HEK293 (cell line): ENCODE measurements at regions not wholly inside any gene's neighbourhood (a gene's known extent, or its start where the extent isn't known, plus 50 kb on each side); places are given as distances from the start of the nearest gene placed in this dataset.

Source experiments
- BCL6B ChIP-seq: fragments of 450-650 bp; formaldehyde crosslinking; IDR thresholded peaks from 2 replicates; pipeline ENCODE4 v1.5.1; 2017; ENCODE audit warnings: missing biosample characterization, missing genetic modification characterization
- CTCF ChIP-seq: fragments of 450-650 bp; formaldehyde crosslinking; IDR thresholded peaks from 2 replicates; pipeline ENCODE4 v1.5.1; 2016; ENCODE audit warnings: missing biosample characterization, missing genetic modification characterization
- ELK4 ChIP-seq: IDR thresholded peaks from 2 replicates; pipeline ENCODE4 v1.6.1; 2011; ENCODE audit warnings: mild to moderate bottlenecking, low read depth, low read length, borderline replicate concordance
- KLF9 ChIP-seq: fragments of 450-650 bp; formaldehyde crosslinking; IDR thresholded peaks from 2 replicates; pipeline ENCODE4 v1.5.1; 2016; ENCODE audit warnings: missing biosample characterization, missing genetic modification characterization, low read depth
- REST ChIP-seq: fragments of 450-650 bp; formaldehyde crosslinking; IDR thresholded peaks from 2 replicates; pipeline ENCODE4 v1.5.1; 2016; ENCODE audit warnings: missing biosample characterization, missing genetic modification characterization
- ZFP37 ChIP-seq: fragments of 450-650 bp; formaldehyde crosslinking; IDR thresholded peaks from 2 replicates; pipeline ENCODE4 v1.5.1; 2016; ENCODE audit warnings: missing biosample characterization, missing genetic modification characterization
- ZNF121 ChIP-seq: fragments of 450-650 bp; formaldehyde crosslinking; IDR thresholded peaks from 2 replicates; pipeline ENCODE4 v1.5.1; 2016; ENCODE audit warnings: missing biosample characterization, missing genetic modification characterization
- ZNF398 ChIP-seq: fragments of 450-650 bp; formaldehyde crosslinking; IDR thresholded peaks from 2 replicates; pipeline ENCODE4 v1.5.1; 2017; ENCODE audit warnings: missing biosample characterization, missing genetic modification characterization
- ZNF488 ChIP-seq: fragments of 450-650 bp; formaldehyde crosslinking; IDR thresholded peaks from 2 replicates; pipeline ENCODE4 v1.5.1; 2016; ENCODE audit warnings: missing biosample characterization, missing genetic modification characterization
- ZNF549 ChIP-seq: fragments of 450-650 bp; IDR thresholded peaks from 2 replicates; pipeline ENCODE4 v1.5.1; 2018; ENCODE audit warnings: missing biosample characterization, missing genetic modification characterization, mild to moderate bottlenecking, inconsistent platforms, moderate library complexity
- ZNF677 ChIP-seq: fragments of 450-650 bp; IDR thresholded peaks from 2 replicates; pipeline ENCODE4 v1.5.0; 2018; ENCODE audit warnings: missing biosample characterization, mild to moderate bottlenecking, missing genetic modification characterization, moderate library complexity

GRCh38 chr5:82847562-82847961 lies 229.6 kb downstream of the TMEM167A start:
- no peak for TF ChIP-seq BCL6B (tag by site-specific recombination)
- no peak for TF ChIP-seq REST (tag by site-specific recombination)
- no peak for TF ChIP-seq CTCF
- TF ChIP-seq ZNF488, result no peak
- TF ChIP-seq ZNF549 (tag by site-specific recombination), result no peak
- TF ChIP-seq ZFP37, result no peak
- no peak for TF ChIP-seq ZNF398 (tag by site-specific recombination)
- no peak for TF ChIP-seq ELK4
- TF ChIP-seq ZNF677 (tag by site-specific recombination), result no peak
- TF ChIP-seq KLF9 (tag by site-specific recombination), result no peak
- no peak for TF ChIP-seq ZNF121 (tag by site-specific recombination)
